GM18507 (cell line): ENCODE measurements at regions not wholly inside any gene's neighbourhood (a gene's known extent, or its start where the extent isn't known, plus 50 kb on each side); places are given as distances from the start of the nearest gene placed in this dataset.
"Not testable (repeated sequence)": the region's sequence is repeated elsewhere in the genome, so short reads cannot be mapped to it uniquely, and the experiment has no call there.

Source experiments
- DNase-seq: peaks from one replicate; pipeline ENCODE4 v3.0.0; 2011; ENCODE audit warnings: low read depth; ENCODE audit not compliant: insufficient read length; ENCODE audit errors: extremely low spot score
- FAIRE-seq: peaks from 2 replicates; lab custom pipeline; 2011; peaks lifted over from hg19 to GRCh38; lab: Jason Lieb, UNC

- FAIRE-seq: no peak
These were observed 122.6 kb upstream of the ID4 start for GRCh38 chr6:19714434-19715166.

GRCh38 chr6:19715167-19715551, 122.0 kb upstream of the ID4 start:
- DNase-seq (no peak), FAIRE-seq (no peak)

More at GRCh38 chr6:19714434-19715166, 122.6 kb upstream of the ID4 start:
- DNase-seq: no peak

- DNase-seq (no peak), FAIRE-seq (no peak)
These were observed 117.5 kb upstream of the ID4 start for GRCh38 chr6:19719691-19720128.

- DNase-seq (no peak), FAIRE-seq (no peak)
These were observed 115.3 kb upstream of the ID4 start for GRCh38 chr6:19721766-19722377.

- FAIRE-seq (no peak), DNase-seq (no peak)
These were observed 114.2 kb upstream of the ID4 start for GRCh38 chr6:19722999-19723398.

- no peak for FAIRE-seq
- no peak for DNase-seq
These were observed 113.6 kb upstream of the ID4 start for GRCh38 chr6:19723545-19723944.

- FAIRE-seq, DNase-seq: not testable (repeated sequence)
These were observed 111.7 kb upstream of the ID4 start for GRCh38 chr6:19725436-19725835.

- no peak for DNase-seq
- no peak for FAIRE-seq
These were observed 105.9 kb upstream of the ID4 start for GRCh38 chr6:19731282-19731681.

- no peak for DNase-seq
- no peak for FAIRE-seq
These were observed 103.1 kb upstream of the ID4 start for GRCh38 chr6:19734061-19734460.

- FAIRE-seq: no peak
These were observed 102.7 kb upstream of the ID4 start for GRCh38 chr6:19734519-19734918.

GRCh38 chr6:19736066-19736465, 101.1 kb upstream of the ID4 start:
- FAIRE-seq: no peak
- no peak for DNase-seq

More at GRCh38 chr6:19734519-19734918, 102.7 kb upstream of the ID4 start:
- no peak for DNase-seq

GRCh38 chr6:19738010-19738409, 99.2 kb upstream of the ID4 start:
- no peak for DNase-seq
- FAIRE-seq: no peak

- FAIRE-seq: no peak
- no peak for DNase-seq
These were observed 87.4 kb upstream of the ID4 start for GRCh38 chr6:19749722-19750121.

GRCh38 chr6:19752746-19753145, 84.4 kb upstream of the ID4 start:
- FAIRE-seq: no peak
- no peak for DNase-seq

- DNase-seq (no peak), FAIRE-seq (no peak)
These were observed 83.3 kb upstream of the ID4 start for GRCh38 chr6:19753826-19754225.

- FAIRE-seq (no peak), DNase-seq (no peak)
These were observed 82.5 kb upstream of the ID4 start for GRCh38 chr6:19754686-19755085.

GRCh38 chr6:19755181-19755580, 82.0 kb upstream of the ID4 start:
- no peak for FAIRE-seq
- no peak for DNase-seq

GRCh38 chr6:19757036-19757435, 80.1 kb upstream of the ID4 start:
- no peak for FAIRE-seq

GRCh38 chr6:19759117-19759880, 77.9 kb upstream of the ID4 start:
- FAIRE-seq (no peak), DNase-seq (no peak)

More at GRCh38 chr6:19757036-19757435, 80.1 kb upstream of the ID4 start:
- no peak for DNase-seq

- no peak for FAIRE-seq
- DNase-seq: no peak
These were observed 76.0 kb upstream of the ID4 start for GRCh38 chr6:19761121-19761520.
